ENCODE measurements at regions not wholly inside any gene's neighbourhood (a gene's known extent, or its start where the extent isn't known, plus 50 kb on each side); places are given as distances from the start of the nearest gene placed in this dataset.

- no peaks in the 10 kb centered on the region for H3K36me3 Mint-ChIP-seq (ENCODE audit: low read depth)
- DNase-seq (no peak), ATAC-seq (no peak)
- no peak for TF ChIP-seq CTCF (IDR thresholded peaks at IDR 0.05)
- no peak overlapping the region for H3K27ac Mint-ChIP-seq
- H3K4me3 Mint-ChIP-seq = no peak overlapping the region
- ChIA-PET CTCF (no interaction called here), POLR2A (no interaction called here)
- no peaks in the 10 kb centered on the region for H3K27me3 Mint-ChIP-seq
- intact Hi-C loops (cut with micrococcal nuclease) = no loop called here
- peaks cover 5% of the 10 kb centered on the region for H3K9me3 Mint-ChIP-seq
- no peaks in the 10 kb centered on the region for H3K4me1 Mint-ChIP-seq (ENCODE audit: low read depth)
Observed at GRCh38 chr7:46486256-46487206, 565.5 kb upstream of the IGFBP3 start.

- Mint-ChIP-seq H3K4me1 (ENCODE audit: low read depth) (no peaks in the 10 kb centered on the region), H3K4me3 (no peak overlapping the region), H3K27ac (no peak overlapping the region), H3K27me3 (no peaks in the 10 kb centered on the region), H3K36me3 (ENCODE audit: low read depth) (no peaks in the 10 kb centered on the region), H3K9me3 (peaks cover 2% of the 10 kb centered on the region)
- no peak for DNase-seq
- ChIA-PET POLR2A (no interaction called here), CTCF (no interaction called here)
- no peak for TF ChIP-seq CTCF (IDR thresholded peaks at IDR 0.05)
- intact Hi-C loops (cut with micrococcal nuclease) = no loop called here
- ATAC-seq = no peak
Observed at GRCh38 chr7:46485481-46486065, 564.5 kb upstream of the IGFBP3 start.

GRCh38 chr7:46484906-46485305, 563.8 kb upstream of the IGFBP3 start:
- Mint-ChIP-seq H3K27me3 (no peaks in the 10 kb centered on the region), H3K4me1 (ENCODE audit: low read depth) (no peaks in the 10 kb centered on the region), H3K27ac (no peak overlapping the region), H3K4me3 (no peak overlapping the region), H3K36me3 (ENCODE audit: low read depth) (no peaks in the 10 kb centered on the region), H3K9me3 (peaks cover 2% of the 10 kb centered on the region)
- no peak for TF ChIP-seq CTCF (IDR thresholded peaks at IDR 0.05)
- ATAC-seq = no peak
- DNase-seq = no peak
- POLR2A ChIA-PET = no interaction called here
- CTCF ChIA-PET = no interaction called here
- intact Hi-C loops (cut with micrococcal nuclease) = no loop called here

GRCh38 chr7:46480619-46481018, 559.5 kb upstream of the IGFBP3 start:
- intact Hi-C loops (cut with micrococcal nuclease) = no loop called here
- no peak for TF ChIP-seq CTCF (IDR thresholded peaks at IDR 0.05)
- CTCF ChIA-PET = no interaction called here
- POLR2A ChIA-PET = no interaction called here
- H3K4me3 Mint-ChIP-seq = no peak overlapping the region
- no peaks in the 10 kb centered on the region for H3K27me3 Mint-ChIP-seq
- no peaks in the 10 kb centered on the region for H3K36me3 Mint-ChIP-seq (ENCODE audit: low read depth)
- no peak overlapping the region for H3K27ac Mint-ChIP-seq
- no peaks in the 10 kb centered on the region for H3K4me1 Mint-ChIP-seq (ENCODE audit: low read depth)
- no peak for DNase-seq
- H3K9me3 Mint-ChIP-seq = peaks cover 6% of the 10 kb centered on the region
- ATAC-seq = no peak

- POLR2A ChIA-PET = no interaction called here
- H3K27me3 Mint-ChIP-seq = no peaks in the 10 kb centered on the region
- intact Hi-C loops (cut with micrococcal nuclease) = no loop called here
- no peak for DNase-seq
- H3K36me3 Mint-ChIP-seq (ENCODE audit: low read depth) = no peaks in the 10 kb centered on the region
- CTCF ChIA-PET = no interaction called here
- ATAC-seq = no peak
- no peak for TF ChIP-seq CTCF (IDR thresholded peaks at IDR 0.05)
- peaks cover 9% of the 10 kb centered on the region for H3K9me3 Mint-ChIP-seq
- no peaks in the 10 kb centered on the region for H3K4me1 Mint-ChIP-seq (ENCODE audit: low read depth)
- no peak overlapping the region for H3K4me3 Mint-ChIP-seq
- no peak overlapping the region for H3K27ac Mint-ChIP-seq
Observed at GRCh38 chr7:46479680-46480079, 558.6 kb upstream of the IGFBP3 start.
